Brain microvascular endothelial cell (primary cell): ENCODE measurements at regions not wholly inside any gene's neighbourhood (a gene's known extent, or its start where the extent isn't known, plus 50 kb on each side); places are given as distances from the start of the nearest gene placed in this dataset.

Experiments used
- DNase-seq: peaks from one replicate; pipeline ENCODE4 v3.0.0-alpha.2; 2020
- H3K27ac ChIP-seq: fragments of 250-450 bp; sonication (Bioruptor Pico); 2 replicates; pipeline ENCODE4 v1.5.1; 2020; ENCODE audit warnings: mild to moderate bottlenecking, moderate library complexity
- H3K27me3 ChIP-seq: fragments of 250-450 bp; sonication (Bioruptor Pico); replicated peaks from 2 replicates; pipeline ENCODE4 v1.5.1; 2020; ENCODE audit warnings: mild to moderate bottlenecking
- H3K36me3 ChIP-seq: fragments of 250-450 bp; sonication (Bioruptor Pico); replicated peaks from 2 replicates; pipeline ENCODE4 v1.5.1; 2020; ENCODE audit warnings: mild to moderate bottlenecking
- H3K4me3 ChIP-seq: 2 replicates; pipeline ENCODE4 v1.5.1; 2011; ENCODE audit warnings: low read depth, mild to moderate bottlenecking, control low read depth, low read length, moderate library complexity
- in situ Hi-C: cut with HindIII; loops from 2 replicates; pipeline ENCODE4 v1.10.0; 2017; ENCODE audit warnings: low sequenced_read_pairs, low pct_ligation_motif_present
- TF ChIP-seq, protein P1 (sequence below): IDR thresholded peaks from 2 replicates; pipeline ENCODE4 v1.5.1; 2011; ENCODE audit warnings: low read depth, mild to moderate bottlenecking, moderate library complexity, low read length, control low read depth, inconsistent platforms; ENCODE audit errors: missing control alignments

- no peak for DNase-seq
- Histone ChIP-seq H3K27ac (no peak overlapping the region), H3K36me3 (no peaks in the 10 kb centered on the region), H3K27me3 (no peaks in the 10 kb centered on the region), H3K4me3 (no peak overlapping the region)
- TF ChIP-seq, protein P1, sequence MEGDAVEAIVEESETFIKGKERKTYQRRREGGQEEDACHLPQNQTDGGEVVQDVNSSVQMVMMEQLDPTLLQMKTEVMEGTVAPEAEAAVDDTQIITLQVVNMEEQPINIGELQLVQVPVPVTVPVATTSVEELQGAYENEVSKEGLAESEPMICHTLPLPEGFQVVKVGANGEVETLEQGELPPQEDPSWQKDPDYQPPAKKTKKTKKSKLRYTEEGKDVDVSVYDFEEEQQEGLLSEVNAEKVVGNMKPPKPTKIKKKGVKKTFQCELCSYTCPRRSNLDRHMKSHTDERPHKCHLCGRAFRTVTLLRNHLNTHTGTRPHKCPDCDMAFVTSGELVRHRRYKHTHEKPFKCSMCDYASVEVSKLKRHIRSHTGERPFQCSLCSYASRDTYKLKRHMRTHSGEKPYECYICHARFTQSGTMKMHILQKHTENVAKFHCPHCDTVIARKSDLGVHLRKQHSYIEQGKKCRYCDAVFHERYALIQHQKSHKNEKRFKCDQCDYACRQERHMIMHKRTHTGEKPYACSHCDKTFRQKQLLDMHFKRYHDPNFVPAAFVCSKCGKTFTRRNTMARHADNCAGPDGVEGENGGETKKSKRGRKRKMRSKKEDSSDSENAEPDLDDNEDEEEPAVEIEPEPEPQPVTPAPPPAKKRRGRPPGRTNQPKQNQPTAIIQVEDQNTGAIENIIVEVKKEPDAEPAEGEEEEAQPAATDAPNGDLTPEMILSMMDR: no peak
- in situ Hi-C loops: no loop called here
Observed at GRCh38 chr13:24097064-24097463, 63.5 kb upstream of the SPATA13 start.

DNA sequence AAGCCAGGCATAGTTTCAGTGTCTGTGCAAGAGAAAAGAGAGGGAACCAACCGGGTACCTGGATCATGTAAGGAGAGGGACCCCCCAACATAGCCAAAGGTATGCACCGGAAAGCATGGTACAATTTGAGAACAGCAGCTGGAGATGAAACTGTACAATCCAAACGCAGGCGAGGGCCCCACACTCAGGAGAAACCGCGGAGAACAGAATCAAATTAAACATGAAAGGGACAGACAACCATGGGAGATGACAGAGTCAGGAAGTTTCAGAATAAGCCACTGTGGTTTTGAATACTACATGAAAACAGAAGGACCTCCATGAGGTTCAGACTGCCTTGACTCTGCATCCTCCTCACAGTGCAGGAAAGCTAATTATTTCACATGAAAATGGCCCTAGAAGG is 62.9 kb upstream of the SPATA13 start:
- in situ Hi-C loops: no loop called here
- TF ChIP-seq, protein P1: no peak
- Histone ChIP-seq H3K36me3 (no peaks in the 10 kb centered on the region), H3K27me3 (no peaks in the 10 kb centered on the region), H3K27ac (no peak overlapping the region), H3K4me3 (no peak overlapping the region)
- no peak for DNase-seq

DNA sequence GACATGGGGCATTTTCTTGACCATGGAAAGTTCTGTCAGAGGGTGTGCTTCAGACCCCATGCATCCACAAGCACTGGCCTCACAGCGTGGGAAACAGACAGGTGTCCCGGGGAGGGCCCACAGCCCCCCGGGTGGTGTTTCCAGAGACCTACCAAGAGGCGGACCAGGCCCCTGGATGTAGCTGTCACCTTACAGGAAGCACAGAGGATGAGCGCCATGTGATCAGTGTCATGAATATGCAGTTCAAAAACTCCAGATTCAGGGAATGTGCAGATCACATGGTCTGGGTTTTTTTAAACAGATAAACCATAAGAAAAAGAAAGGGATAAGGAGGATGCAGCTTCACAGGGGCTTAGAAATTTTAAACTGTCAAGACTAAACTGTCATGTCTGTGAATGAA is 61.0 kb upstream of the SPATA13 start:
- Histone ChIP-seq H3K4me3 (no peak overlapping the region), H3K36me3 (no peaks in the 10 kb centered on the region), H3K27me3 (no peaks in the 10 kb centered on the region), H3K27ac (no peak overlapping the region)
- in situ Hi-C loops: no loop called here
- TF ChIP-seq, protein P1: no peak
- DNase-seq: no peak

DNA sequence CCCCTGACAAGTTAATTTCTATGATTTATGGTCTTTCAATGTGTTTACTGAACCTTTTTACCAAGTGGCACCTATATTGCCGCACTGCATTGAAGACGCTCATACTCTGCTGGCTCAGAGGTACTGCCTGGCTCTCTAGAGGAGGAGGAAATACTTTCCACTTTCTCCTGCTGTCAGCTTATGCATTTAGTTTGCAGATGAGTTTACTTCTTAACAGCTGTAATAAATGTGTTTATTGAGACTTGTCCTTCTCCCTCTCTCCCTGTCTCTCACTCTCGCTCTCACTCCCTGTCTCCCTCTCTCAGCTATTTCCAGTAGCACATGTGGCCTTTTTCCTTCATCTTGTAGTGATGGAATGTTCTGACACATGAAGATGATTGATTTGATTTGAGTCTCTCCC is 60.3 kb upstream of the SPATA13 start:
- TF ChIP-seq, protein P1: no peak
- H3K36me3 ChIP-seq: no peaks in the 10 kb centered on the region
- H3K27me3 ChIP-seq: no peaks in the 10 kb centered on the region
- DNase-seq: no peak
- no peak overlapping the region for H3K4me3 ChIP-seq
- no peak overlapping the region for H3K27ac ChIP-seq
- in situ Hi-C loops: no loop called here

DNA sequence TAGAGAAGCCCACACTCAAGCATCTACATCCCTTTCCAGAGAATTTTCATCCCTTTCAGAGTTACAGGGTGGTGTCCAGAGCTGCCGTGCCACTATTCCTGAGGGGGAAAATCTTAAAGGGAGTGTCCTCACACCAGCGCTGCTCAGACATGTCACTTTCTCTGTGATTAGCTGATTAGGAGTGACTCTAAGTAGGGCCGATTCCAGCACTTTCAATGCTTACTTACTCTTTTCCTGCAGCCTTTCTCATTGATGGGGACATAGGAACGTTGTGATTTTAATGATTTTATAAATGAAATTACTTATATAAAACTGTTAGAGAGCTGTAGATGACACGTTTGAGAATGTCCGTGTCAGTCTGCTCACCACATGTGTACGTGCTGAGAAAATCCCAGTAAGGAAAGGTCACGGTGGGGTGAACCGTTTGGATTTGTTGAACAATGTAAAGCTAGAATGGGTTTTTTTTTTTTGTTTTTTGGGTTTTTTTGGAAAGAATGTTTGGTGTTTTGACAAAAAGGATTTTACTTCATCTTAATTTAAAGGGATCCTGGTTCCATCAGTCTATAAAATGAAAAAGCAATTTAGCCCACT is 56.6 kb upstream of the SPATA13 start:
- TF ChIP-seq, protein P1: no peak
- DNase-seq: no peak
- in situ Hi-C loops: no loop called here

GRCh38 chr13:24104723-24105122 is 55.8 kb upstream of the SPATA13 start:
- DNase-seq: no peak
- in situ Hi-C loops: no loop called here

More for the DNA sequence above, 56.6 kb upstream of the SPATA13 start:
- no peak overlapping the region for H3K4me3 ChIP-seq
- no peaks in the 10 kb centered on the region for H3K27me3 ChIP-seq
- no peak overlapping the region for H3K27ac ChIP-seq
- H3K36me3 ChIP-seq: no peaks in the 10 kb centered on the region

More at GRCh38 chr13:24104723-24105122, 55.8 kb upstream of the SPATA13 start:
- no peaks in the 10 kb centered on the region for H3K27me3 ChIP-seq
- H3K4me3 ChIP-seq: no peak overlapping the region
- TF ChIP-seq, protein P1: no peak
- H3K27ac ChIP-seq: no peak overlapping the region
- no peaks in the 10 kb centered on the region for H3K36me3 ChIP-seq
